BJ (cell line): ENCODE measurements at regions not wholly inside any gene's neighbourhood (a gene's known extent, or its start where the extent isn't known, plus 50 kb on each side); places are given as distances from the start of the nearest gene placed in this dataset.

Experiments
- CTCF ChIA-PET: fragments of 350-600 bp; formaldehyde crosslinking; extraction: SDS; loops from one replicate; lab custom pipeline; 2021; ENCODE audit warnings: antibody characterized with exemption, inconsistent platforms; lab: Yijun Ruan, JAX
- POLR2A ChIA-PET: fragments of 300-600 bp; sonication (Branson Sonifier 250); formaldehyde crosslinking; extraction: SDS; loops from one replicate; lab custom pipeline; 2021; ENCODE audit warnings: antibody characterized with exemption; lab: Charles Lee
- DNase-seq: peaks from one replicate; pipeline ENCODE4 v3.0.0-alpha.2; 2011; ENCODE audit warnings: low read depth
- H3K27me3 ChIP-seq: 2 replicates; pipeline ENCODE4 v1.6.0; 2011; ENCODE audit warnings: low read length; ENCODE audit not compliant: control insufficient read depth, insufficient read depth
- H3K36me3 ChIP-seq: 2 replicates; pipeline ENCODE4 v1.5.1; 2011; ENCODE audit warnings: low read length; ENCODE audit not compliant: control insufficient read depth, insufficient read depth
- H3K4me3 ChIP-seq: 2 replicates; pipeline ENCODE4 v1.5.1; 2011; ENCODE audit warnings: low read depth, mild to moderate bottlenecking, control low read depth, low read length
- TF ChIP-seq, protein P1 (sequence below): IDR thresholded peaks from 2 replicates; pipeline ENCODE4 v1.5.1; 2011; ENCODE audit warnings: low read depth, mild to moderate bottlenecking, control low read depth, inconsistent platforms, low read length, moderate library complexity; ENCODE audit not compliant: insufficient read depth

GRCh38 chr5:23302438-23302837 is 205.0 kb upstream of the PRDM9 start:
- POLR2A ChIA-PET: no interaction called here
- CTCF ChIA-PET: no interaction called here
- H3K4me3 ChIP-seq: no peak overlapping the region
- TF ChIP-seq, protein P1, sequence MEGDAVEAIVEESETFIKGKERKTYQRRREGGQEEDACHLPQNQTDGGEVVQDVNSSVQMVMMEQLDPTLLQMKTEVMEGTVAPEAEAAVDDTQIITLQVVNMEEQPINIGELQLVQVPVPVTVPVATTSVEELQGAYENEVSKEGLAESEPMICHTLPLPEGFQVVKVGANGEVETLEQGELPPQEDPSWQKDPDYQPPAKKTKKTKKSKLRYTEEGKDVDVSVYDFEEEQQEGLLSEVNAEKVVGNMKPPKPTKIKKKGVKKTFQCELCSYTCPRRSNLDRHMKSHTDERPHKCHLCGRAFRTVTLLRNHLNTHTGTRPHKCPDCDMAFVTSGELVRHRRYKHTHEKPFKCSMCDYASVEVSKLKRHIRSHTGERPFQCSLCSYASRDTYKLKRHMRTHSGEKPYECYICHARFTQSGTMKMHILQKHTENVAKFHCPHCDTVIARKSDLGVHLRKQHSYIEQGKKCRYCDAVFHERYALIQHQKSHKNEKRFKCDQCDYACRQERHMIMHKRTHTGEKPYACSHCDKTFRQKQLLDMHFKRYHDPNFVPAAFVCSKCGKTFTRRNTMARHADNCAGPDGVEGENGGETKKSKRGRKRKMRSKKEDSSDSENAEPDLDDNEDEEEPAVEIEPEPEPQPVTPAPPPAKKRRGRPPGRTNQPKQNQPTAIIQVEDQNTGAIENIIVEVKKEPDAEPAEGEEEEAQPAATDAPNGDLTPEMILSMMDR: no peak
- no peaks in the 10 kb centered on the region for H3K36me3 ChIP-seq
- DNase-seq: no peak
- no peaks in the 10 kb centered on the region for H3K27me3 ChIP-seq

DNA sequence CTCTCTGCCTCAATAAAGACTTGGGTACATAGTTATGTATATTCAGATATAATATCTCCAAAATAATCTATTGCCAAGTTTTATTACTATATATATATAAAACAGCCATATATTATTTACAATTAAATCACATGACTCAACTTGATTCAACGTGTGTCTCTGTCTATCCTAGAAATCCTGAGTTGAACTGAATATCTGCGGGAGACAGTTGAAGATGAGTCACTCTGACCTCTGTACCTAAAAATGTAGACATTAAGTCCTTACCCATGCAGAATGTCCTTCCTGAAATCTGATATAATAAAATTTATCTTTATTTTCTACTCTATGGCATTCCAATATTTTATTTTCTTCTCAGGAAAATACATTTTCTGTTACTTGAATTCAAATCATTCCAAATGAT is 218.2 kb upstream of the PRDM9 start:
- no peak overlapping the region for H3K4me3 ChIP-seq
- H3K27me3 ChIP-seq: no peaks in the 10 kb centered on the region
- ChIA-PET POLR2A (no interaction called here), CTCF (no interaction called here)
- TF ChIP-seq, protein P1: no peak
- no peak for DNase-seq
- no peaks in the 10 kb centered on the region for H3K36me3 ChIP-seq

- CTCF ChIA-PET: no interaction called here
- Histone ChIP-seq H3K4me3 (no peak overlapping the region), H3K27me3 (no peaks in the 10 kb centered on the region), H3K36me3 (no peaks in the 10 kb centered on the region)
- TF ChIP-seq, protein P1: no peak
- DNase-seq: no peak
- POLR2A ChIA-PET: no interaction called here
Measured at GRCh38 chr5:23284656-23285055, 222.8 kb upstream of the PRDM9 start.

GRCh38 chr5:23274171-23274570 is 233.2 kb upstream of the PRDM9 start:
- DNase-seq: no peak
- H3K27me3 ChIP-seq: no peaks in the 10 kb centered on the region
- ChIA-PET POLR2A (no interaction called here), CTCF (no interaction called here)
- H3K4me3 ChIP-seq: no peak overlapping the region
- TF ChIP-seq, protein P1: no peak
- H3K36me3 ChIP-seq: no peaks in the 10 kb centered on the region

- TF ChIP-seq, protein P1: no peak
- CTCF ChIA-PET: no interaction called here
- H3K36me3 ChIP-seq: no peaks in the 10 kb centered on the region
- no peak for DNase-seq
- no peaks in the 10 kb centered on the region for H3K27me3 ChIP-seq
- H3K4me3 ChIP-seq: no peak overlapping the region
- POLR2A ChIA-PET: no interaction called here
Measured at GRCh38 chr5:23269981-23270380, 237.4 kb upstream of the PRDM9 start.
